GM12873 (cell line): ENCODE measurements at regions not wholly inside any gene's neighbourhood (a gene's known extent, or its start where the extent isn't known, plus 50 kb on each side); places are given as distances from the start of the nearest gene placed in this dataset.

Experiments
- CTCF ChIP-seq: IDR thresholded peaks from 2 replicates; pipeline ENCODE4 v1.5.1; 2012; ENCODE audit warnings: low read depth, mild to moderate bottlenecking, moderate library complexity, low read length, control low read depth; ENCODE audit not compliant: insufficient read depth; ENCODE audit errors: missing control alignments

DNA sequence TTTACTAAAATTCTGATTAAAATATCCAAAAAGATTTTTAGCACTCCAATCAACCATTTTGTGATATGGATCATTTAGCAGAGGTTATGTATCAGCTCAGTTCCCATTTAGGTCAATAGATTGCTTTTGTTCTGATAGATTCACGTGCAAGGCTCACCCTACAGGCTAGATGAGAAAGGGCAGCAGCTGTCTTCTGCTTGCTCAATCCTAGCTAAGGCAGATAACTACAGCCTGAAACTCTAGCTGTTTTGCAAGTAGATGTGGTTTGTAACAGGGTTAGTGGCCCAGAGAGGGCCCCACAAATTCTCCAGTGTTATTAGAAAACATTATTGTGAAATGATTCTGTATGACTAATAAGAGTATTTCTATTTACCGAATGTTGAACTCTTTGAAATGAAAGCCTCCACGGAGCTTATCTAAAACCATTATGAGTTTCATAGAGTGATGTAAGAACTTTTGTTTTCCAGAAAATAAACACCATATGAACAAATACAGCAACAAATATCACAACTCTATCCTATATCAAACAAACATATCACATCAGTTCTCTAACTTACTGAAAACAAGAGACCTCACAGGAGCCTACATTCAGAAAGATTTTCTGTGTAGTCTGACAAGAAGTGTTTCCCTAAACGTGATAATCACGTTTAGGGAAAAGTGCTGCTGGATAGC lies 841.9 kb upstream of the ACO1 start:
- TF ChIP-seq CTCF: peak; percentile 72

- no peak for TF ChIP-seq CTCF
Measured at GRCh38 chr9:31554941-31555340, 829.5 kb upstream of the ACO1 start.

DNA sequence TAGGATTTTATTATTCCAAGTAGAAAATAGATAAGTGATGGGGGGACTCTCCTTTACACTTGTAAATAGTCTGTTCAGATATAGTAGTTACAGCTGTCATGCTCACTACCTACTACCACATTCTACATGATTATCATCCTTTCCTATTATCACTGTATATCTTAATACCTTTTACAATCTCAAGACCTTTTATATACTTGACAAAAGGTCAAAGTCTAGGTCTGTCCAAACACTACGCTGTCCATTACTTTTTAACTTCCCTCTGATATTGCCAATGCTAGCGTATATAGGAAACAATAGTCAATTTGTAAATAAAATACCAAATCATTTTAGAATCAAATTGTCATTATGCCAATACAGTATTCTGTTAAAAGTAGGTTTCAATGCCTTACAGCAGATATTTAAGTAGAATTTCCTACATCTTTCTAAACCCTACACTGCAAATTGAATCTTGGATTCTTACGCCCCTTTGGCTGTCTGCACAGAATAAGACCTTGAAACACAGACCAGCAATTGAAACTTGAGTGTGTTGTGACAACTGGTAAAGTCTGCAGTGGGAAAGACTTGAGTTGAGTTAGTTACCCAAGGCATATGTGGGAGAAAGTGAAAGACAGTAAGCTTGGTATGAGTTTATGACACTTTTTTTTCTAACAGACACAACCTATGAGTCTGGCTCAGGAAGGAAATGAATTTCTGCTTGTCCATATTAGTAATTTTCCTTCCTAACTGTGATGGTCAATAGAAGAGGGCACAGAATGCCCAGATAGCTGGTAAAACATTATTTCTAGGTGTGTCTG lies 827.6 kb upstream of the ACO1 start:
- TF ChIP-seq CTCF: no peak

GRCh38 chr9:31573561-31573960 lies 810.9 kb upstream of the ACO1 start:
- no peak for TF ChIP-seq CTCF

- no peak for TF ChIP-seq CTCF
Measured at GRCh38 chr9:31574006-31574765, 810.3 kb upstream of the ACO1 start.

GRCh38 chr9:31582071-31582470 lies 802.4 kb upstream of the ACO1 start:
- no peak for TF ChIP-seq CTCF

DNA sequence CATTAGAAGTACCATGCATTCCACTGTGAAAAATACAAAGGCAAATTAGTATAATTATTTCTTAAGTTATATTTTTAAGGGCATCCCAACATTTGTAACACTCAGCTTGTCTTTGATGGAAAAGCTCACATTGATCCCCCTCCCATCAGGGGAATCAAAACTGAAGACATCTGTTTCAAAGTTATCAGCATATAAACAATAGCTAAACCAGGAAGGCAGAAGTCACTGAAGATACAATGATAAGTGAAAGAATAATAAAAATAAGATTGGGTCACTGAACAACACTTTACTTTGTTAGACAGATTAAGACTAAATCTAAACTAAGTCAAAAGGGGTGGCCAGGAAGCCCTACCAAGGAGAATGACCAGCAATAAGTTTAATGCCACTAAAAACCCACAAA lies 801.9 kb upstream of the ACO1 start:
- no peak for TF ChIP-seq CTCF
